Erythroblast (primary cell): ENCODE measurements at regions not wholly inside any gene's neighbourhood (a gene's known extent, or its start where the extent isn't known, plus 50 kb on each side); places are given as distances from the start of the nearest gene placed in this dataset.

Source experiments
- GATA1 ChIP-seq: IDR thresholded peaks from 2 replicates; pipeline ENCODE4 v1.6.1; 2011; ENCODE audit warnings: low read depth, mild to moderate bottlenecking, control low read depth, low read length, moderate library complexity
- POLR2A ChIP-seq: IDR thresholded peaks from 2 replicates; pipeline ENCODE4 v1.6.1; 2011; ENCODE audit warnings: mild to moderate bottlenecking, low read length

- no peak for TF ChIP-seq POLR2A
- TF ChIP-seq GATA1: no peak
Measured at GRCh38 chr6:164532198-164533044, 777.0 kb downstream of the C6orf118 start.
